ENCODE measurements at regions not wholly inside any gene's neighbourhood (a gene's known extent, or its start where the extent isn't known, plus 50 kb on each side); places are given as distances from the start of the nearest gene placed in this dataset.
"Not testable (repeated sequence)": the region's sequence is repeated elsewhere in the genome, so short reads cannot be mapped to it uniquely, and the experiment has no call there.

GRCh38 chr6:134577998-134578397 is 260.1 kb upstream of the SGK1 start:
- TF ChIP-seq CTCF (IDR thresholded peaks at IDR 0.05) (peak in 3 of 12 donors; percentile 8 to 42 (median 11)), POLR2A (IDR thresholded peaks at IDR 0.05) (no peak)
- DNase-seq, result peak in 2 of 5 donors; percentile 28 to 34
- peaks cover 0 to 6% (median 0%) of the 10 kb centered on the region in 12 donors for H3K4me1 ChIP-seq
- peak in 2 of 4 donors; percentile 36 to 83 for ATAC-seq
- H3K4me3 ChIP-seq, result no peak overlapping the region
- no peaks in the 10 kb centered on the region for H3K27me3 ChIP-seq
- H3K27ac ChIP-seq, result no peak overlapping the region
- no peaks in the 10 kb centered on the region for H3K36me3 ChIP-seq
- intact Hi-C loops (cut with DNase I), result no loop called here
- H3K9me3 ChIP-seq, result no peaks in the 10 kb centered on the region

- TF ChIP-seq CTCF (IDR thresholded peaks at IDR 0.05), result no peak
- TF ChIP-seq POLR2A (IDR thresholded peaks at IDR 0.05), result no peak
- ATAC-seq, result no peak
- peaks cover 0 to 6% (median 0%) of the 10 kb centered on the region in 12 donors for H3K9me3 ChIP-seq
- intact Hi-C loops (cut with DNase I), result no loop called here
- no peaks in the 10 kb centered on the region for H3K36me3 ChIP-seq
- no peak for DNase-seq
- 0 to 41% (median 20%) methylated on average over 1 of the region's 1 CpG for WGBS, 4 donors
- peaks cover 0 to 6% (median 0%) of the 10 kb centered on the region in 12 donors for H3K4me1 ChIP-seq
- H3K27me3 ChIP-seq, result no peaks in the 10 kb centered on the region
- no peak overlapping the region for H3K27ac ChIP-seq
- H3K4me3 ChIP-seq, result no peak overlapping the region
These were observed 257.3 kb upstream of the SGK1 start for GRCh38 chr6:134575221-134575620.

GRCh38 chr6:134574491-134574890 is 256.6 kb upstream of the SGK1 start:
- no peak for ATAC-seq
- no peak overlapping the region for H3K27ac ChIP-seq
- WGBS, 4 donors, result 84 to 91% (median 85%) methylated on average over 5 of the region's 5 CpGs

GRCh38 chr6:134569996-134570395 is 252.1 kb upstream of the SGK1 start:
- not testable (repeated sequence) for ATAC-seq, H3K4me3 ChIP-seq, DNase-seq, H3K36me3 ChIP-seq, H3K27ac ChIP-seq, H3K27me3 ChIP-seq, H3K4me1 ChIP-seq
- intact Hi-C loops (cut with DNase I), result loop anchor here in 1 of 10 donors (10.0 kb wide), 1 partner anchor 45 kb away; no protein-coding TSS in a partner anchor
- 84 to 91% (median 86%) methylated on average over 3 of the region's 3 CpGs for WGBS, 4 donors
- peaks cover 0 to 15% (median 0%) of the 10 kb centered on the region in 12 donors for H3K9me3 ChIP-seq

More at GRCh38 chr6:134574491-134574890, 256.6 kb upstream of the SGK1 start:
- H3K27me3 ChIP-seq, result no peaks in the 10 kb centered on the region
- DNase-seq, result no peak
- H3K4me1 ChIP-seq, result peaks cover 0 to 6% (median 0%) of the 10 kb centered on the region in 12 donors
- intact Hi-C loops (cut with DNase I), result no loop called here
- H3K9me3 ChIP-seq, result peaks cover 0 to 6% (median 0%) of the 10 kb centered on the region in 12 donors
- H3K36me3 ChIP-seq, result no peaks in the 10 kb centered on the region
- H3K4me3 ChIP-seq, result no peak overlapping the region
- TF ChIP-seq POLR2A (IDR thresholded peaks at IDR 0.05) (no peak), CTCF (IDR thresholded peaks at IDR 0.05) (no peak)

- intact Hi-C loops (cut with DNase I), result loop anchor here in 1 of 10 donors (10.0 kb wide), 1 partner anchor 50 kb away; no protein-coding TSS in a partner anchor
These were observed 246.8 kb upstream of the SGK1 start for GRCh38 chr6:134564705-134565104.

More at GRCh38 chr6:134564705-134565104, 246.8 kb upstream of the SGK1 start:
- no peak overlapping the region for H3K27ac ChIP-seq
- no peak for ATAC-seq
- H3K36me3 ChIP-seq, result no peaks in the 10 kb centered on the region
- H3K4me3 ChIP-seq, result no peak overlapping the region
- H3K9me3 ChIP-seq, result peaks cover 0 to 9% (median 0%) of the 10 kb centered on the region in 12 donors
- no peaks in the 10 kb centered on the region for H3K27me3 ChIP-seq
- WGBS, 4 donors, result 79 to 91% (median 87%) methylated on average over 5 of the region's 5 CpGs
- no peak for TF ChIP-seq POLR2A (IDR thresholded peaks at IDR 0.05)
- no peak for TF ChIP-seq CTCF (IDR thresholded peaks at IDR 0.05)
- no peak for DNase-seq
- H3K4me1 ChIP-seq, result no peaks in the 10 kb centered on the region

All from heart left ventricle (tissue), 16 donors.